Hepatic stellate cell (primary cell): ENCODE measurements at regions not wholly inside any gene's neighbourhood (a gene's known extent, or its start where the extent isn't known, plus 50 kb on each side); places are given as distances from the start of the nearest gene placed in this dataset.

Experiments used
- DNase-seq: peaks from one replicate; pipeline ENCODE4 v3.0.0; 2011; ENCODE audit warnings: low spot score

- DNase-seq, result no peak
Measured at GRCh38 chr4:111595456-111595855, 549.8 kb upstream of the FAM241A start.

- DNase-seq, result no peak
Measured at GRCh38 chr4:111596491-111596890, 548.8 kb upstream of the FAM241A start.

GRCh38 chr4:111601671-111602070 is 543.6 kb upstream of the FAM241A start:
- no peak for DNase-seq

GRCh38 chr4:111602848-111603247 is 542.4 kb upstream of the FAM241A start:
- DNase-seq, result no peak

GRCh38 chr4:111605111-111605510 is 540.1 kb upstream of the FAM241A start:
- DNase-seq, result no peak

GRCh38 chr4:111610681-111611080 is 534.6 kb upstream of the FAM241A start:
- DNase-seq, result no peak

- DNase-seq, result no peak
Measured at GRCh38 chr4:111618908-111619307, 526.3 kb upstream of the FAM241A start.

GRCh38 chr4:111628437-111628836 is 516.8 kb upstream of the FAM241A start:
- no peak for DNase-seq

GRCh38 chr4:111630705-111631104 is 514.5 kb upstream of the FAM241A start:
- DNase-seq, result no peak

- DNase-seq, result no peak
Measured at GRCh38 chr4:111631215-111631999, 513.8 kb upstream of the FAM241A start.

- no peak for DNase-seq
Measured at GRCh38 chr4:111632641-111633151, 512.6 kb upstream of the FAM241A start.

GRCh38 chr4:111633663-111634266 is 511.5 kb upstream of the FAM241A start:
- no peak for DNase-seq

- DNase-seq, result no peak
Measured at GRCh38 chr4:111635646-111636045, 509.6 kb upstream of the FAM241A start.

- DNase-seq, result no peak
Measured at GRCh38 chr4:111636961-111637585, 508.2 kb upstream of the FAM241A start.

GRCh38 chr4:111639120-111639690 is 506.0 kb upstream of the FAM241A start:
- no peak for DNase-seq

GRCh38 chr4:111639876-111640275 is 505.4 kb upstream of the FAM241A start:
- DNase-seq, result no peak

GRCh38 chr4:111641813-111642579 is 503.3 kb upstream of the FAM241A start:
- DNase-seq, result peak; percentile 35

GRCh38 chr4:111648056-111648455 is 497.2 kb upstream of the FAM241A start:
- DNase-seq, result no peak

- no peak for DNase-seq
Measured at GRCh38 chr4:111649308-111649707, 495.9 kb upstream of the FAM241A start.

GRCh38 chr4:111650146-111650545 is 495.1 kb upstream of the FAM241A start:
- no peak for DNase-seq

GRCh38 chr4:111650674-111651086 is 494.6 kb upstream of the FAM241A start:
- no peak for DNase-seq

- no peak for DNase-seq
Measured at GRCh38 chr4:111652236-111652635, 493.0 kb upstream of the FAM241A start.
